ENCODE measurements at regions not wholly inside any gene's neighbourhood (a gene's known extent, or its start where the extent isn't known, plus 50 kb on each side); places are given as distances from the start of the nearest gene placed in this dataset.

- no peak overlapping the region for H3K4me3 ChIP-seq (ENCODE audit: insufficient read depth, low read depth, low read length)
Observed at GRCh38 chr12:67820694-67821093, 168.6 kb upstream of the IFNG-AS1 start.

GRCh38 chr12:67822826-67823225 is 166.4 kb upstream of the IFNG-AS1 start:
- Mint-ChIP-seq H3K27ac (ENCODE audit: unreplicated experiment) (no peak overlapping the region), H3K9me3 (ENCODE audit: unreplicated experiment) (no peaks in the 10 kb centered on the region), H3K4me3 (ENCODE audit: unreplicated experiment) (no peak overlapping the region), H3K27me3 (ENCODE audit: low read depth, unreplicated experiment) (no peaks in the 10 kb centered on the region), H3K4me1 (ENCODE audit: low read depth, unreplicated experiment) (peaks cover 23% of the 10 kb centered on the region), H3K36me3 (ENCODE audit: low read depth, unreplicated experiment) (no peaks in the 10 kb centered on the region)
- no peak overlapping the region for H2AFZ ChIP-seq (ENCODE audit: low read depth, low read length)
- H4K20me1 ChIP-seq (ENCODE audit: insufficient read depth, low read length) = no peaks in the 10 kb centered on the region
- no peak overlapping the region for H3K27ac ChIP-seq (ENCODE audit: low read depth, low read length)
- no peaks in the 10 kb centered on the region for H3K9me3 ChIP-seq (ENCODE audit: insufficient read depth, low read depth, low read length)
- H3K36me3 ChIP-seq (ENCODE audit: insufficient read depth, low read length) = no peaks in the 10 kb centered on the region
- peaks cover 10% of the 10 kb centered on the region for H3K4me1 ChIP-seq (ENCODE audit: insufficient read depth, low read length)
- no peak for FAIRE-seq
- TF ChIP-seq EZH2 (IDR thresholded peaks at IDR 0.05; ENCODE audit: insufficient read depth, low read length) (no peak), CTCF (IDR thresholded peaks at IDR 0.05; ENCODE audit: insufficient read depth, low read depth, low read length) (no peak)
- no peak overlapping the region for H3K4me2 ChIP-seq (ENCODE audit: low read length)
- DNase-seq (ENCODE audit: low read depth) = no peak
- H3K9ac ChIP-seq (ENCODE audit: low read length) = no peak overlapping the region
- no peak overlapping the region for H3K4me3 ChIP-seq (ENCODE audit: insufficient read depth, low read depth, low read length)
- H3K27me3 ChIP-seq (ENCODE audit: insufficient read depth, low read length) = no peaks in the 10 kb centered on the region
- no peaks in the 10 kb centered on the region for H3K79me2 ChIP-seq (ENCODE audit: insufficient read depth, low read length)

More at GRCh38 chr12:67820694-67821093, 168.6 kb upstream of the IFNG-AS1 start:
- Histone ChIP-seq H3K27ac (ENCODE audit: low read depth, low read length) (no peak overlapping the region), H3K9me3 (ENCODE audit: insufficient read depth, low read depth, low read length) (no peaks in the 10 kb centered on the region), H3K9ac (ENCODE audit: low read length) (no peak overlapping the region), H4K20me1 (ENCODE audit: insufficient read depth, low read length) (no peaks in the 10 kb centered on the region), H2AFZ (ENCODE audit: low read depth, low read length) (no peak overlapping the region), H3K4me2 (ENCODE audit: low read length) (no peak overlapping the region), H3K79me2 (ENCODE audit: insufficient read depth, low read length) (no peaks in the 10 kb centered on the region), H3K4me1 (ENCODE audit: insufficient read depth, low read length) (no peaks in the 10 kb centered on the region), H3K27me3 (ENCODE audit: insufficient read depth, low read length) (no peaks in the 10 kb centered on the region), H3K36me3 (ENCODE audit: insufficient read depth, low read length) (no peaks in the 10 kb centered on the region)
- H3K9me3 Mint-ChIP-seq (ENCODE audit: unreplicated experiment) = peaks cover 4% of the 10 kb centered on the region
- no peak for TF ChIP-seq EZH2 (IDR thresholded peaks at IDR 0.05; ENCODE audit: insufficient read depth, low read length)
- no peak for TF ChIP-seq CTCF (IDR thresholded peaks at IDR 0.05; ENCODE audit: insufficient read depth, low read depth, low read length)
- H3K4me3 Mint-ChIP-seq (ENCODE audit: unreplicated experiment) = no peak overlapping the region
- no peak overlapping the region for H3K27ac Mint-ChIP-seq (ENCODE audit: unreplicated experiment)
- no peaks in the 10 kb centered on the region for H3K36me3 Mint-ChIP-seq (ENCODE audit: low read depth, unreplicated experiment)
- DNase-seq (ENCODE audit: low read depth) = no peak
- no peak for FAIRE-seq
- H3K4me1 Mint-ChIP-seq (ENCODE audit: low read depth, unreplicated experiment) = peaks cover 3% of the 10 kb centered on the region
- no peaks in the 10 kb centered on the region for H3K27me3 Mint-ChIP-seq (ENCODE audit: low read depth, unreplicated experiment)

GRCh38 chr12:67826148-67826547 is 163.1 kb upstream of the IFNG-AS1 start:
- Mint-ChIP-seq H3K36me3 (ENCODE audit: low read depth, unreplicated experiment) (no peaks in the 10 kb centered on the region), H3K9me3 (ENCODE audit: unreplicated experiment) (no peaks in the 10 kb centered on the region), H3K4me1 (ENCODE audit: low read depth, unreplicated experiment) (peaks cover 32% of the 10 kb centered on the region), H3K27me3 (ENCODE audit: low read depth, unreplicated experiment) (no peaks in the 10 kb centered on the region), H3K4me3 (ENCODE audit: unreplicated experiment) (no peak overlapping the region), H3K27ac (ENCODE audit: unreplicated experiment) (peak overlapping the region; percentile 100)
- no peak overlapping the region for H3K4me3 ChIP-seq (ENCODE audit: insufficient read depth, low read depth, low read length)
- no peaks in the 10 kb centered on the region for H3K36me3 ChIP-seq (ENCODE audit: insufficient read depth, low read length)
- TF ChIP-seq EZH2 (IDR thresholded peaks at IDR 0.05; ENCODE audit: insufficient read depth, low read length) (no peak), CTCF (IDR thresholded peaks at IDR 0.05; ENCODE audit: insufficient read depth, low read depth, low read length) (no peak)
- no peaks in the 10 kb centered on the region for H4K20me1 ChIP-seq (ENCODE audit: insufficient read depth, low read length)
- H3K4me2 ChIP-seq (ENCODE audit: low read length) = no peak overlapping the region
- DNase-seq (ENCODE audit: low read depth) (peak; percentile 55), FAIRE-seq (no peak)
- peak overlapping the region; percentile 98 for H3K27ac ChIP-seq (ENCODE audit: low read depth, low read length)
- no peaks in the 10 kb centered on the region for H3K79me2 ChIP-seq (ENCODE audit: insufficient read depth, low read length)
- H3K4me1 ChIP-seq (ENCODE audit: insufficient read depth, low read length) = peaks cover 18% of the 10 kb centered on the region
- no peak overlapping the region for H3K9ac ChIP-seq (ENCODE audit: low read length)
- H2AFZ ChIP-seq (ENCODE audit: low read depth, low read length) = no peak overlapping the region
- H3K9me3 ChIP-seq (ENCODE audit: insufficient read depth, low read depth, low read length) = no peaks in the 10 kb centered on the region
- no peaks in the 10 kb centered on the region for H3K27me3 ChIP-seq (ENCODE audit: insufficient read depth, low read length)
